Kidney (tissue), 13 donors: ENCODE measurements at regions not wholly inside any gene's neighbourhood (a gene's known extent, or its start where the extent isn't known, plus 50 kb on each side); places are given as distances from the start of the nearest gene placed in this dataset.
"Not testable (repeated sequence)": the region's sequence is repeated elsewhere in the genome, so short reads cannot be mapped to it uniquely, and the experiment has no call there.

Experiments
- DNase-seq, 5 donors: peaks; one replicate each; pipeline ENCODE4 v3.0.0-alpha.2; 2013 to 2020
- FAIRE-seq: peaks from 2 replicates; lab custom pipeline; 2012; peaks lifted over from hg19 to GRCh38; lab: Jason Lieb, UNC
- H3K27ac ChIP-seq, 2 donors: one replicate each; pipeline ENCODE4 v1.7.0; 2013; ENCODE audit warnings: low read depth in 2 of 2, low read length in 2 of 2, inconsistent platforms in 1 of 2
- H3K27me3 ChIP-seq: one replicate; pipeline ENCODE4 v1.7.1; 2013; ENCODE audit warnings: low read length, inconsistent platforms; ENCODE audit not compliant: control insufficient read depth, insufficient read depth
- H3K36me3 ChIP-seq, 3 donors: one replicate each; pipeline versions ENCODE4 v1.7.0 to v1.7.1; 2013; ENCODE audit warnings: low read length in 3 of 3, control low read depth in 1 of 3, inconsistent platforms in 1 of 3; ENCODE audit not compliant: insufficient read depth in 3 of 3, control insufficient read depth in 2 of 3
- H3K4me1 ChIP-seq, 3 donors: one replicate each; pipeline versions ENCODE4 v1.7.0 to v1.7.1; 2013; ENCODE audit warnings: low read length in 3 of 3, inconsistent platforms in 1 of 3, low read depth in 1 of 3; ENCODE audit not compliant: control insufficient read depth in 2 of 3, insufficient read depth in 2 of 3
- H3K4me3 ChIP-seq, 3 donors: one replicate each; pipeline versions ENCODE4 v1.7.0 to v1.8.1; 2013; ENCODE audit warnings: low read length in 3 of 3, control low read depth in 1 of 3, inconsistent platforms in 1 of 3
- H3K9ac ChIP-seq, 3 donors: one replicate each; pipeline versions ENCODE4 v1.7.0 to v1.7.1; 2013; ENCODE audit warnings: low read length in 3 of 3, control low read depth in 1 of 3, inconsistent platforms in 1 of 3
- H3K9me3 ChIP-seq, 3 donors: one replicate each; pipeline versions ENCODE4 v1.7.0 to v1.7.1; 2013; ENCODE audit warnings: low read length in 3 of 3, control low read depth in 1 of 3, inconsistent platforms in 1 of 3; ENCODE audit not compliant: control insufficient read depth in 2 of 3, insufficient read depth in 1 of 3
- intact Hi-C: fragments of 100-400 bp; cut with DNase I; formaldehyde crosslinking; loops from one replicate; pipeline ENCODE4 v1.11.1; 2022
- TF ChIP-seq, protein P1 (sequence below): IDR thresholded peaks from 3 replicates; pipeline ENCODE4 v1.5.1; 2012; ENCODE audit warnings: mild to moderate bottlenecking, moderate library complexity, borderline replicate concordance; ENCODE audit not compliant: insufficient read depth; ENCODE audit errors: extremely low read depth
- donor health status: control.
- donor health status: control.
- donor health status: control.
- donor health status: control.
- donor health status: control.
- donor health status: DM: yes; HTN: yes; CAD: no.
- donor health status: Normal renal cell carcinoma (clear cell type).

DNA sequence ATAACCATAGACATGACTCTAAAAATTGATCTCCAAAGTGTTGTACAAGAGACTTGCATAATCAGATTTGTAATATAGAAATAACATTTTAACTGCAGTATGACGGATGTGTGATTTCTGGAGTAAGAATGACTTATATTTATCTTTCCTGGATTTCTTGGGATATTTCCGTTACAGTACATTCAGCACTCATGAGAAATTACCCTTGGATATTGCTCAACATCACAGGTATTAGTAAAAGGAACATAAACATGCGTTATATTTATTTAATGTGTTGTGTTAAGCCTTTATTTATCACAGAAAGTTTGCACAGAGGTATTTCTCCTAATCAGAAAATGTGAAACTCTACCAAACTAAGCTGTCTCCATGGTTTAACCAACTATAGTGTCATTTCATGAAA, 1823.9 kb upstream of the C9orf72 start:
- H3K4me1 ChIP-seq: no peaks in the 10 kb centered on the region
- FAIRE-seq (no peak), DNase-seq (no peak)
- H3K9ac ChIP-seq: no peak overlapping the region
- no peaks in the 10 kb centered on the region for H3K27me3 ChIP-seq
- TF ChIP-seq, protein P1, sequence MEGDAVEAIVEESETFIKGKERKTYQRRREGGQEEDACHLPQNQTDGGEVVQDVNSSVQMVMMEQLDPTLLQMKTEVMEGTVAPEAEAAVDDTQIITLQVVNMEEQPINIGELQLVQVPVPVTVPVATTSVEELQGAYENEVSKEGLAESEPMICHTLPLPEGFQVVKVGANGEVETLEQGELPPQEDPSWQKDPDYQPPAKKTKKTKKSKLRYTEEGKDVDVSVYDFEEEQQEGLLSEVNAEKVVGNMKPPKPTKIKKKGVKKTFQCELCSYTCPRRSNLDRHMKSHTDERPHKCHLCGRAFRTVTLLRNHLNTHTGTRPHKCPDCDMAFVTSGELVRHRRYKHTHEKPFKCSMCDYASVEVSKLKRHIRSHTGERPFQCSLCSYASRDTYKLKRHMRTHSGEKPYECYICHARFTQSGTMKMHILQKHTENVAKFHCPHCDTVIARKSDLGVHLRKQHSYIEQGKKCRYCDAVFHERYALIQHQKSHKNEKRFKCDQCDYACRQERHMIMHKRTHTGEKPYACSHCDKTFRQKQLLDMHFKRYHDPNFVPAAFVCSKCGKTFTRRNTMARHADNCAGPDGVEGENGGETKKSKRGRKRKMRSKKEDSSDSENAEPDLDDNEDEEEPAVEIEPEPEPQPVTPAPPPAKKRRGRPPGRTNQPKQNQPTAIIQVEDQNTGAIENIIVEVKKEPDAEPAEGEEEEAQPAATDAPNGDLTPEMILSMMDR: no peak
- intact Hi-C loops: no loop called here
- H3K36me3 ChIP-seq: no peaks in the 10 kb centered on the region
- no peak overlapping the region for H3K4me3 ChIP-seq
- no peak overlapping the region for H3K27ac ChIP-seq
- no peaks in the 10 kb centered on the region for H3K9me3 ChIP-seq

DNA sequence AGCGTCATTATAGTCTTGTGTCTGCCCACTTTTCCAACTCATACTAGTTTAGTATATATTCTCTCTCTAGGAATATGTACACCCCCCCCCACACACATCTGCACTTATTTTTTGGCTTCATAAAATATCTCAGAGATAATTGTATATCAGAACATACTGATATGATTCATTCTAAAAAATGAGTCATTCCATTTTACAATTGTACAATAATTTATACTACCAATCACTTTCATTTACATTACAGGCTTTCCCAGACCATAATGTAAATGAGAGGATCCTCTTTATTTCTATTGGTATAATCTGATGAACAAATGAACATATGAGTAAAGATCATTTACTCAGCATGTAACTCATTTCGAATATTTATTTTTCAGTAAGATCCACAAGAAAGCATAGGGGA, 1842.9 kb upstream of the C9orf72 start:
- no peak for DNase-seq
- Histone ChIP-seq H3K9ac (no peak overlapping the region), H3K27me3 (no peaks in the 10 kb centered on the region), H3K4me1 (no peaks in the 10 kb centered on the region), H3K9me3 (no peaks in the 10 kb centered on the region), H3K27ac (no peak overlapping the region), H3K4me3 (no peak overlapping the region), H3K36me3 (no peaks in the 10 kb centered on the region)
- intact Hi-C loops: no loop called here
- FAIRE-seq: no peak
- TF ChIP-seq, protein P1: no peak

DNA sequence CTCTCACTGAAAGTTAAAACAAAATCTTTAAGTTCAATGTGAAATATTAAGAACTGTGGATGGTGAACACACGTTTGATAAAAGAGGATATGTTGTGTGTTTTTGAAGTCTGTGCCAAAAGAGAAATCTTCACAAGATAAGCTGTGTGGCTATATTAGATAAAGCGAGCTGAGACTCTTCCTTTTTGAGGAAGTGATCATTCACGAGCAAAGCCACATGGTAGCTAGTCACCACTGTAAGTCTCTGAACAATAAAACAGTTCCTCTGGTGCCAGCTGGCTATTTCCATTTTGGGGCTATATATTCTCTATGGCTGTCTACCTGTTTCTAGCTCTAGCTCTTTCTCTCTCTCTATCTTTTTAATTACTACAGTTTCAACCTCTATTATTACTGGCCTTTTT, 1849.2 kb upstream of the C9orf72 start:
- Histone ChIP-seq H3K36me3 (no peaks in the 10 kb centered on the region), H3K27ac (no peak overlapping the region), H3K4me1 (no peaks in the 10 kb centered on the region), H3K9ac (no peak overlapping the region), H3K27me3 (no peaks in the 10 kb centered on the region), H3K9me3 (no peaks in the 10 kb centered on the region), H3K4me3 (no peak overlapping the region)
- TF ChIP-seq, protein P1: no peak
- intact Hi-C loops: no loop called here
- DNase-seq (no peak), FAIRE-seq (no peak)

DNA sequence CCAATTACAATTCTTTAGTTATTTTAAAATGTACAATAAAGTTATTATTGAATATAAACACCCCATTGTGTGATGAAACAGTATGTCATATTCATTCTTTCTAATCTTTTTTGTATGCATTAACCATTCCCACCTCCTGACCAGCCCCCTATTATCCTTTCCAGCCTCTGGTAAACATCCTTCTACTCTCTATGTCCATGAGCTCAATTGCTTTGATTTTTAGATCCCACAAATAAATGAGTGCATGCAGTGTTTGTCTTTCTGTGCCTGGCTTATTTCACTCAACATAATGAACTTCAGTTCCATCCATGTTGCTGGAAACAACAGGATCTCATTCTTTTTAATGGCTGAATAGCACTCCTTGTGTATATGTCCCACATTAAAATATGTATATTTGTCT, 1858.9 kb upstream of the C9orf72 start:
- Histone ChIP-seq H3K9ac (no peak overlapping the region), H3K4me3 (no peak overlapping the region), H3K27me3 (no peaks in the 10 kb centered on the region), H3K36me3 (no peaks in the 10 kb centered on the region), H3K27ac (no peak overlapping the region), H3K9me3 (peaks cover 0 to 2% (median 0%) of the 10 kb centered on the region in 3 donors), H3K4me1 (no peaks in the 10 kb centered on the region)
- intact Hi-C loops: no loop called here
- DNase-seq (no peak), FAIRE-seq (no peak)
- TF ChIP-seq, protein P1: no peak

DNA sequence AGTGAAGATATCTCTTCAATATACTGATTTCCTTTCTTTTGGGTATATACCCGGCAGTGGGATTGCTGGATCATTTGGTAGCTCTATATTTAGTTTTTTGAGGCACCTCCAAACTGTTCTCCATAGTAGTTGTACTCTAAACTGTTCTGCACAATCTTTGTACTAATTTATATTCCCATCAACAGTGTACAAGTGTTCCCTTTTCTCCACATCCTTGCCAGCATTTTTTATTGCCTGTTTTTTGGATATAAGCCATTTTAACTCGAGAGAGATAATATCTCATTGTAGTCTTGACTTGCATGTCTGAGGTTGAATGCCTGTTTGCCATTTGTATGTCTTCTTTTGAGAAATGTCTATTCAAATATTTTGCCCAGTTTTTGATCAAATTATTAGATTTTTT, 1859.4 kb upstream of the C9orf72 start:
- H3K9ac ChIP-seq, H3K9me3 ChIP-seq, H3K27ac ChIP-seq, DNase-seq, H3K4me3 ChIP-seq, H3K27me3 ChIP-seq, FAIRE-seq, intact Hi-C loops, H3K36me3 ChIP-seq, H3K4me1 ChIP-seq: not testable (repeated sequence)
